ENCODE measurements at regions not wholly inside any gene's neighbourhood (a gene's known extent, or its start where the extent isn't known, plus 50 kb on each side); places are given as distances from the start of the nearest gene placed in this dataset.

DNA sequence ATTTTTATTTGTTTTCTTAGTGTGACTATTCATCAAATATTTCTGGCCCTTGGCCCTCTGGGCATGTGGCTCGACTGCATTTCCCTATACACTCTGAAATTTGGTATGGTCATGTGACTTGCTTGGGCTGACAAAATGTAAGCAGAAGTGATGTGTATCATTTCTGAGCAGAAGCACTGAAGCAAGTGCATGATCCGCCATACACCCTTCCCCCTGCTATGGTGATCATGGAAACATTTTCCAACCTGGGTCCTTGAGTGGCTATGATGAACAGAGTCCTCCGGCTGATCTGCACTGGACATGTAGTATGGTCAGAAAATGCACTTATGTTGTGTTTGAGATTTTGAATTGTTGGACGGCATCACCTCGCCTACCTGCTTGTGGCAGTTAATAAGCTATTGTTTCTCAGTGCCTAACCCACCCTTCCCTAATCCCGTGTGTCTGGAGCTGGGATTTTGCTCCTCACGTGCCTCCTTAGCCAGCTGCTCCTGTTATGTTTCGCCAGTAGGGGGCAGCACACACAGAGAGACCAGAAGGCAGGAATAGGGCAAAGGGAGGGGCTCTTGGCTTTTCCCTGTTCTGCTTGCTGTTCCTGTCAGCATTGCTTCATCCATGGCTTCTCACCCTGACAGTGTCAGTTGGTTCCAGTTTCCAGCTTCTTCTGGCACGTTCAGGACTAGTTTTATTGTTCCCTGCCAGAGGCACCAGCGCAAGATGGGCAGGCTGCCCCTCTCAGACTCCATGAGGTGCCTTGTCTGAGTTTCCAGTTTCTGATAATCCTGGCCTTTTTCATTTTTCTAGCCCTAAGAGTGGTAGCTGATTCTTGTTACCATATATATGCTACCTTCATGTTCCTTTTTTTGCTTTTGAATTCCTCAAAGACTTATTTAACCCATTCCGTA is 207.4 kb downstream of the ARL6IP6 start:
- Histone ChIP-seq H3K9me3 (replicated peaks in 1 of 11) (no peaks in the 10 kb centered on the region), H3K27me3 (no peaks in the 10 kb centered on the region), H3K4me2 (peak overlapping the region in 1 of 11 experiments; percentile 36; a peak in 2 of 22 replicates), H3K36me3 (no peaks in the 10 kb centered on the region), H3K4me1 (peaks cover 0 to 8% (median 0%) of the 10 kb centered on the region in 10 experiments; a peak in 1 of 20 replicates), H4K20me1 (no peaks in the 10 kb centered on the region), H3K4me3 (no peak overlapping the region), H3K9ac (no peak overlapping the region), H3K27ac (no peak overlapping the region)
- TF ChIP-seq Cebpa-rat (IDR thresholded peaks at IDR 0.05): no peak

DNA sequence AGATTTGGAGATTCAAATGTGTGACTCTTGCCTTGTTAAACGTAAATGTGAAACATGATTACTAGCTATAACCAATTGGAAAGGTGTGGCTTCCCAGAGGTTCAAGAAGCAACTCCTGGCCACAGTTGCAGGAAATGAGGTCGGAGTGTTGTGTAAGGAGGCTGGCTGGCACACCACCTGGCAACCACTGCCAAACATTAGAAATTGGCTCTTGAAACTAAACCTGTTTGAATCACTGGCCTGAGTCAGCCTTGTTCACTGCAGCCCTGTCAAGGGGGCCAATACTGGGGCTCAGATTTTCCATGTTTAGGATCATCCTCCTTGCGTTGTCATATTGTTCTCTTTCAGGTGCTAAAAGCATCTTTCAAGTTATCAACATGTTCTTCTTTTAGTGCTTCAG is 206.3 kb downstream of the ARL6IP6 start:
- no peaks in the 10 kb centered on the region for H4K20me1 ChIP-seq
- peaks cover 0 to 8% (median 0%) of the 10 kb centered on the region in 10 experiments; a peak in 1 of 20 replicates for H3K4me1 ChIP-seq
- no peak overlapping the region for H3K4me2 ChIP-seq
- no peak overlapping the region for H3K9ac ChIP-seq
- H3K27ac ChIP-seq: no peak overlapping the region
- H3K4me3 ChIP-seq: no peak overlapping the region
- H3K36me3 ChIP-seq: no peaks in the 10 kb centered on the region
- H3K27me3 ChIP-seq: no peaks in the 10 kb centered on the region
- no peaks in the 10 kb centered on the region for H3K9me3 ChIP-seq (replicated peaks in 1 of 11)
- no peak for TF ChIP-seq Cebpa-rat (IDR thresholded peaks at IDR 0.05)

DNA sequence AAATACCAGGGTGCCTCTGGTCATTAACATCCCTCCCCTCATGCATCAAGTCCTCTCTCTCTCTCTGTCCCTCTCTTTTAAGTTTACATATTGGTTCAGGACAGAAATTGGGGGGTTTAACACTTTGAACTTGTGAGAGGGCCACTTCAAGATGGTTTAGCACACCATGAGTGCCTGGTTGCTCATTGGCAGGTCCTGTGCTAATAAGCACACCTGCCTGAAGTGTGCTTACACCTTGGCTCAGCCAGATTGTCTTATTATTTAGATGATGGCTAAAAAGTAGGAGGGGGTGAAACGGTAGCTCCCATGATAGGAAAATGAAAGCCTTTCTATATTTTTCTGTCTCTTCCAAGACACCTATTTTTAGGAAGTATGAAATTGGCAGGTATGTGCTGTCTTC is 205.8 kb downstream of the ARL6IP6 start:
- H3K4me2 ChIP-seq: no peak overlapping the region
- H3K4me1 ChIP-seq: peaks cover 0 to 8% (median 0%) of the 10 kb centered on the region in 10 experiments; a peak in 1 of 20 replicates
- no peaks in the 10 kb centered on the region for H3K9me3 ChIP-seq (replicated peaks in 1 of 11)
- no peaks in the 10 kb centered on the region for H3K27me3 ChIP-seq
- no peaks in the 10 kb centered on the region for H4K20me1 ChIP-seq
- no peak overlapping the region for H3K27ac ChIP-seq
- no peak for TF ChIP-seq Cebpa-rat (IDR thresholded peaks at IDR 0.05)
- H3K4me3 ChIP-seq: no peak overlapping the region
- no peak overlapping the region for H3K9ac ChIP-seq
- H3K36me3 ChIP-seq: no peaks in the 10 kb centered on the region

DNA sequence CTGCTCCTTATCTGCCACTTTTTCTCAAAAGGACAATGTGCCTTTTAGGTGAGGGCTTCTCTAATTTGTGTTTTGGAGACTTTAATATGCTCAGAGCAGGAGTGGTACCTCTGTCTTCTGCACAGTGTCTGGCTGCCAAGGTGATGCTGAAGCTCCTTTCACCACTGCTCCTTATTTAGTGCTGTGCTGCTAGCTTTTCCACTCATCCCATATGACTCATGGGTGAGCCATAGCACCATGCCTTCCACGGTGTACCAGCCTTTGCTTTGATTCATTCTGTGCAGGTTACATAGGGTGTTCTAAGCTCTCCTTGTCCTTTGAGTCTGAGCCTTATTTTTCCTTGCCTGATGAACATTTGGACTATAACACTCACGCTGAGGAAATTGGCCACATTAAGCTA is 202.4 kb downstream of the ARL6IP6 start:
- TF ChIP-seq Cebpa-rat (IDR thresholded peaks at IDR 0.05): no peak
- Histone ChIP-seq H3K27me3 (no peaks in the 10 kb centered on the region), H3K4me1 (peaks cover 0 to 5% (median 0%) of the 10 kb centered on the region in 10 experiments; a peak in 1 of 20 replicates), H4K20me1 (no peaks in the 10 kb centered on the region), H3K36me3 (no peaks in the 10 kb centered on the region), H3K27ac (no peak overlapping the region), H3K9me3 (replicated peaks in 1 of 11) (no peaks in the 10 kb centered on the region), H3K9ac (no peak overlapping the region), H3K4me3 (no peak overlapping the region), H3K4me2 (no peak overlapping the region)

DNA sequence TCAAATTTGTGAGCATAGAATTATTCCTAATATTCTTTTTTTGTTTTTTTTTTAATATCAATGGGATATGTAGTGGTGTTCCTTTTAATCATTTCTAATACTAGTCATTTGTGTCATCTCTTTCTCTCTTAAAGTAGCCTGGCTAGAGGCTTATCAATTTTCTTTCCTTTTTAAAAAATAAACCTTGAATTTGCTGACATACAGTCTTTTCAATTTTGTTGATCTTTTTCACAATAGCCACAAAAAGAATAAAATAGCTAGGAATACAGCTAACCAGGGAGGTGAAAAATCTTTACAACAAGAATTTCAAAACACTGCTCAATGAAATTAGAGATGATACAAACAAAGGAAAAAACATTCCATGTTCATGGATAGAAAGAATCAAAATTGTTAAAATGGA is 192.6 kb downstream of the ARL6IP6 start:
- H3K4me3 ChIP-seq: no peak overlapping the region
- H3K4me2 ChIP-seq: no peak overlapping the region
- H3K9me3 ChIP-seq (replicated peaks in 1 of 11): no peaks in the 10 kb centered on the region
- TF ChIP-seq Cebpa-rat (IDR thresholded peaks at IDR 0.05): no peak
- H3K9ac ChIP-seq: no peak overlapping the region
- H3K36me3 ChIP-seq: no peaks in the 10 kb centered on the region
- no peaks in the 10 kb centered on the region for H4K20me1 ChIP-seq
- no peak overlapping the region for H3K27ac ChIP-seq
- no peaks in the 10 kb centered on the region for H3K27me3 ChIP-seq
- H3K4me1 ChIP-seq: no peaks in the 10 kb centered on the region

DNA sequence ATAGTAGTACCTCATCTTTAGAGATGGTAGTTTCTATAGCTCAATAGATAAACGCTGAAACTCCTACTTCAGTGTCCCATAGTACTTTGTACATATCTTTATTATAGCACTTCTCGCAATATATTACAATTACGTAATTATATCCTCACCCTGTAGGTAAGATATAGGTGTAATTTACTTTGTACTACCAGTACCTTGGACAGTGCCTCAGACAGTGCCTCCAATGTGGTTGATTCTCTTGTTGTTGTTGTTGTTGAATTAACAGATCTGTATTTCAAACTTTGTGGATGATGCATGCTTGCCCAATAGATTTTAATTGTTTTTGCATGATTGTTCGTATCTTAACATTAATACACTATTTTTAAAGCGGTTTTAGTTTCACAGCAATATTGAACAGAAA is 188.6 kb downstream of the ARL6IP6 start:
- H3K4me1 ChIP-seq: no peaks in the 10 kb centered on the region
- H3K27me3 ChIP-seq: no peaks in the 10 kb centered on the region
- H3K9me3 ChIP-seq (replicated peaks in 1 of 11): no peaks in the 10 kb centered on the region
- H3K4me2 ChIP-seq: no peak overlapping the region
- no peak overlapping the region for H3K4me3 ChIP-seq
- no peaks in the 10 kb centered on the region for H3K36me3 ChIP-seq
- H4K20me1 ChIP-seq: no peaks in the 10 kb centered on the region
- no peak overlapping the region for H3K27ac ChIP-seq
- H3K9ac ChIP-seq: no peak overlapping the region
- TF ChIP-seq Cebpa-rat (IDR thresholded peaks at IDR 0.05): no peak

DNA sequence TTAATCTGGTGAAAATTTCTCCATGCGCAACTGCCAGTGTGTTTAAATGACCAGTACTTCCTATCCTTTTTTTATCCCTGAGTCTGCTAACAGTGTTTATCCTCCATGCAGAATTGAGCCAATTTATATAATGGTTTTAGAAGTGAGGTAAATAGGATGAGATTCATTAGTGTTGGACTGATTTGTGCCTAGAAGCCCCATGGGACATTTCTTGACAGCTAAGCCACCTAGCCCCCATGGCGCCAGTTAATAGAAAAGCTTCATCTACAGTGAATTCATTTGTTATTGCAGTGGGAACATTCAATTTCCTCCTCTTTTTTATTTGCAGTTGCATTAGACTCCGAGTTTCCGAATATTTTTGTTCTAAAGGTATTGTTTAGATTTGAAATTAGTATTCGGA is 175.6 kb downstream of the ARL6IP6 start:
- Histone ChIP-seq H3K27ac (no peak overlapping the region), H3K4me2 (no peak overlapping the region), H4K20me1 (no peaks in the 10 kb centered on the region), H3K9ac (no peak overlapping the region), H3K27me3 (no peaks in the 10 kb centered on the region), H3K4me1 (no peaks in the 10 kb centered on the region), H3K36me3 (no peaks in the 10 kb centered on the region), H3K4me3 (no peak overlapping the region), H3K9me3 (replicated peaks in 1 of 11) (no peaks in the 10 kb centered on the region)
- no peak for TF ChIP-seq Cebpa-rat (IDR thresholded peaks at IDR 0.05)

DNA sequence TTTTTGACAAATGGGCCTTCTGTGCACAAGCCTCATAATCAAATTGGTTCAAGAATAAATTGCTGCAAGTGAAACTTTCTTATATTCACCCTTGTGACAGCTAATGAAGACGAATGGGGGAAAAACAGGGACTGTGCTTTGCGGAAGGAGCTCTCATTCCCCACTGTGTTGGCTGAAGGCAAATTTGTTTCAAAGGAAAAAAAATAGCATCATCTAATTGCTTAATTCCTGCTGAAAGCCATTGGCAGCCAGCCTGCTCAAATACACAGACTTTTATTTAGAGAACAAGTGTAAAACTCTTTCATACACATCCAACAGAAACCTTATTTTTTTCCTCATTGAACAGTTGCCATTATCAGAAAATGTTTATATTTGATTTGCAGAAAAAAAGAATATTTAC is 172.3 kb downstream of the ARL6IP6 start:
- Histone ChIP-seq H3K4me3 (no peak overlapping the region), H3K27ac (no peak overlapping the region), H3K4me2 (no peak overlapping the region), H3K4me1 (no peaks in the 10 kb centered on the region), H3K36me3 (no peaks in the 10 kb centered on the region), H4K20me1 (no peaks in the 10 kb centered on the region), H3K9ac (no peak overlapping the region), H3K27me3 (no peaks in the 10 kb centered on the region), H3K9me3 (replicated peaks in 1 of 11) (no peaks in the 10 kb centered on the region)
- TF ChIP-seq Cebpa-rat (IDR thresholded peaks at IDR 0.05): no peak

DNA sequence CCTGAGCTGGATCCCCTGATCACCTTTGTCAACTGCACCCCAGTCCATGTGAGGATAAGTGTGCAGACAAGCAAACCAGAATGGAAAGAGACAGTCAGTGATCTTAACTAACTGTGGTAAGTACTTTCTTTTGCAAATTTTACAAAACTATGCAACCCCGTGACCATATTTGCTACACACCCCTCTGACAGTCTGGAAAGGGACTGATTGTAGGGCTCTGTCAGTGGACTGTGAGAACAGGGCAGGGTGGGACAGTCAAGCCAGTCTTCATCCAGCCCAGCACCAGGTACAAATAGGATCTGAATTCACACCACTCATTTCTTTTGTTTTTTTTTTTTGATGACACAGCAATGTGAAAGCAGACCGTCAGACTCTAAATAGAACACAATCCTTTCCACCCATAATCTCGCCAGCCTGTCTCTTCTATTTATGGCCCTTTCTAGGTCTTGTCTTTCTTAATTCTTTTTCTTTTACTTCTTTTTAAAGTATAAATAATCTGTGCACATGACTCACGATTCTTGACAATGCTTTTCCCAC is 165.6 kb downstream of the ARL6IP6 start:
- H3K9me3 ChIP-seq (replicated peaks in 1 of 11): no peaks in the 10 kb centered on the region
- no peak overlapping the region for H3K9ac ChIP-seq
- H3K4me3 ChIP-seq: no peak overlapping the region
- H3K4me1 ChIP-seq: no peaks in the 10 kb centered on the region
- no peaks in the 10 kb centered on the region for H3K27me3 ChIP-seq
- H3K27ac ChIP-seq: no peak overlapping the region
- H3K4me2 ChIP-seq: no peak overlapping the region
- H3K36me3 ChIP-seq: no peaks in the 10 kb centered on the region
- TF ChIP-seq Cebpa-rat (IDR thresholded peaks at IDR 0.05): no peak
- no peaks in the 10 kb centered on the region for H4K20me1 ChIP-seq

DNA sequence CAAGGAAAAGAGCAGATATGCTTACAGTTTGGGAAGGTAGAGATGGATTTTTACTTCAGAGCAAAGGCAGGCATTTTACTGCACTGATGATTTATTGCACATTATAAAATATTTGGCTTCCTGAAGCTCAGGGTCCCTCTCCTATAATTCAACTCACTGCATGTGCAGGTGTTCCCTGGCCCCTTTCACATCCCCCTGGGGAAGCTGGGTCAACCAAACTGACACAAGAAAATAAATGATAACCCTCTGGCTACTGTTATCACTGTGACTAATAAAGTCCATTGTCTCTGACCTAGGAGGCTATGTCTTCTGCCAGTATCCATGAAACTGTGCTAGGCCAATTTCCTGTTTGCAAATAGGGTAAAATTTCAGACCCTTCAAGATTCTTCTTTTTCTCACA is 163.1 kb downstream of the ARL6IP6 start:
- TF ChIP-seq Cebpa-rat (IDR thresholded peaks at IDR 0.05): no peak
- H3K4me3 ChIP-seq: no peak overlapping the region
- no peaks in the 10 kb centered on the region for H3K27me3 ChIP-seq
- H4K20me1 ChIP-seq: no peaks in the 10 kb centered on the region
- no peaks in the 10 kb centered on the region for H3K9me3 ChIP-seq (replicated peaks in 1 of 11)
- no peak overlapping the region for H3K4me2 ChIP-seq
- H3K4me1 ChIP-seq: no peaks in the 10 kb centered on the region
- H3K36me3 ChIP-seq: no peaks in the 10 kb centered on the region
- no peak overlapping the region for H3K9ac ChIP-seq
- H3K27ac ChIP-seq: no peak overlapping the region

All from BLaER1 treated with 17β-estradiol and CSF1 and Interleukin-3, amounts not matched to agents 10 nM and 100 nM (cell line).